Central memory CD8-positive, alpha-beta T cell (primary cell): ENCODE measurements at regions not wholly inside any gene's neighbourhood (a gene's known extent, or its start where the extent isn't known, plus 50 kb on each side); places are given as distances from the start of the nearest gene placed in this dataset.
"Not testable (repeated sequence)": the region's sequence is repeated elsewhere in the genome, so short reads cannot be mapped to it uniquely, and the experiment has no call there.

Experiments used
- ATAC-seq: fragments of 150-1000 bp; cut with Tn5 transposase; replicated peaks from 2 replicates; pipeline ENCODE4 v1.10.0; 2022; ENCODE audit warnings: mild to moderate bottlenecking, moderate FRiP score, moderate number of reproducible peaks; ENCODE audit not compliant: poor library complexity, severe bottlenecking; ENCODE audit errors: extremely low read depth
- DNase-seq, 2 donors: peaks; one replicate each; pipeline ENCODE4 v3.0.0; 2021; ENCODE audit warnings: low spot score in 2 of 2
- H3K27ac Mint-ChIP-seq: one replicate; pipeline ENCODE4 v1.8.0; 2022; ENCODE audit warnings: low read depth, mild to moderate bottlenecking, moderate library complexity, mixed read lengths
- H3K27me3 Mint-ChIP-seq: one replicate; pipeline ENCODE4 v1.8.0; 2022; ENCODE audit warnings: mixed read lengths
- H3K36me3 Mint-ChIP-seq: one replicate; pipeline ENCODE4 v1.8.0; 2022; ENCODE audit warnings: mild to moderate bottlenecking, moderate library complexity, mixed read lengths; ENCODE audit not compliant: insufficient read depth
- H3K4me1 Mint-ChIP-seq: one replicate; pipeline ENCODE4 v1.8.0; 2022; ENCODE audit warnings: mixed read lengths
- H3K4me3 Mint-ChIP-seq: one replicate; pipeline ENCODE4 v1.8.0; 2022; ENCODE audit warnings: mild to moderate bottlenecking, moderate library complexity, mixed read lengths
- H3K9me3 Mint-ChIP-seq: one replicate; pipeline ENCODE4 v1.8.0; 2022; ENCODE audit warnings: mixed read lengths

GRCh38 chr4:186775902-186776301 is 52.2 kb upstream of the FAT1 start:
- Mint-ChIP-seq H3K27ac (no peak overlapping the region), H3K4me3 (no peak overlapping the region), H3K36me3 (no peaks in the 10 kb centered on the region), H3K9me3 (peaks cover 26% of the 10 kb centered on the region), H3K27me3 (no peaks in the 10 kb centered on the region), H3K4me1 (no peaks in the 10 kb centered on the region)
- DNase-seq, result no peak
- ATAC-seq, result no peak

GRCh38 chr4:186778134-186778533 is 54.5 kb upstream of the FAT1 start:
- no peaks in the 10 kb centered on the region for H3K4me1 Mint-ChIP-seq
- H3K27me3 Mint-ChIP-seq, result no peaks in the 10 kb centered on the region
- no peaks in the 10 kb centered on the region for H3K36me3 Mint-ChIP-seq
- DNase-seq, result no peak
- H3K9me3 Mint-ChIP-seq, result peaks cover 26% of the 10 kb centered on the region
- no peak overlapping the region for H3K4me3 Mint-ChIP-seq
- no peak for ATAC-seq
- no peak overlapping the region for H3K27ac Mint-ChIP-seq

- DNase-seq, result no peak
- Mint-ChIP-seq H3K36me3 (no peaks in the 10 kb centered on the region), H3K9me3 (peaks cover 19% of the 10 kb centered on the region), H3K4me3 (no peak overlapping the region), H3K27ac (no peak overlapping the region), H3K27me3 (no peaks in the 10 kb centered on the region), H3K4me1 (no peaks in the 10 kb centered on the region)
- no peak for ATAC-seq
Measured at GRCh38 chr4:186780291-186781031, 56.8 kb upstream of the FAT1 start.

GRCh38 chr4:186781032-186781917 is 57.6 kb upstream of the FAT1 start:
- H3K27me3 Mint-ChIP-seq, result no peaks in the 10 kb centered on the region
- no peaks in the 10 kb centered on the region for H3K36me3 Mint-ChIP-seq
- H3K4me1 Mint-ChIP-seq, result no peaks in the 10 kb centered on the region
- peaks cover 15% of the 10 kb centered on the region for H3K9me3 Mint-ChIP-seq
- DNase-seq (no peak), ATAC-seq (no peak)
- no peak overlapping the region for H3K27ac Mint-ChIP-seq
- H3K4me3 Mint-ChIP-seq, result no peak overlapping the region

GRCh38 chr4:186782302-186782701 is 58.6 kb upstream of the FAT1 start:
- no peak overlapping the region for H3K4me3 Mint-ChIP-seq
- no peaks in the 10 kb centered on the region for H3K4me1 Mint-ChIP-seq
- no peak for DNase-seq
- no peak for ATAC-seq
- no peaks in the 10 kb centered on the region for H3K27me3 Mint-ChIP-seq
- H3K36me3 Mint-ChIP-seq, result no peaks in the 10 kb centered on the region
- no peak overlapping the region for H3K27ac Mint-ChIP-seq
- H3K9me3 Mint-ChIP-seq, result peaks cover 18% of the 10 kb centered on the region

- H3K4me3 Mint-ChIP-seq, result no peak overlapping the region
- H3K4me1 Mint-ChIP-seq, result no peaks in the 10 kb centered on the region
- peaks cover 11% of the 10 kb centered on the region for H3K9me3 Mint-ChIP-seq
- H3K36me3 Mint-ChIP-seq, result no peaks in the 10 kb centered on the region
- H3K27ac Mint-ChIP-seq, result no peak overlapping the region
- no peaks in the 10 kb centered on the region for H3K27me3 Mint-ChIP-seq
- ATAC-seq (no peak), DNase-seq (no peak)
Measured at GRCh38 chr4:186787536-186787935, 63.9 kb upstream of the FAT1 start.

GRCh38 chr4:186789651-186790050 is 66.0 kb upstream of the FAT1 start:
- Mint-ChIP-seq H3K4me1 (no peaks in the 10 kb centered on the region), H3K27ac (no peak overlapping the region), H3K9me3 (peaks cover 11% of the 10 kb centered on the region), H3K4me3 (no peak overlapping the region), H3K27me3 (no peaks in the 10 kb centered on the region), H3K36me3 (no peaks in the 10 kb centered on the region)
- no peak for ATAC-seq
- no peak for DNase-seq

GRCh38 chr4:186790630-186791029 is 67.0 kb upstream of the FAT1 start:
- H3K9me3 Mint-ChIP-seq, result peaks cover 11% of the 10 kb centered on the region
- H3K4me3 Mint-ChIP-seq, result no peak overlapping the region
- H3K27ac Mint-ChIP-seq, result no peak overlapping the region
- H3K36me3 Mint-ChIP-seq, result no peaks in the 10 kb centered on the region
- no peaks in the 10 kb centered on the region for H3K27me3 Mint-ChIP-seq
- no peaks in the 10 kb centered on the region for H3K4me1 Mint-ChIP-seq
- ATAC-seq (no peak), DNase-seq (no peak)

- no peak overlapping the region for H3K4me3 Mint-ChIP-seq
- H3K9me3 Mint-ChIP-seq, result peaks cover 6% of the 10 kb centered on the region
- H3K27ac Mint-ChIP-seq, result no peak overlapping the region
- DNase-seq, result no peak
- H3K4me1 Mint-ChIP-seq, result no peaks in the 10 kb centered on the region
- no peaks in the 10 kb centered on the region for H3K27me3 Mint-ChIP-seq
- ATAC-seq, result no peak
- no peaks in the 10 kb centered on the region for H3K36me3 Mint-ChIP-seq
Measured at GRCh38 chr4:186792728-186793366, 69.2 kb upstream of the FAT1 start.

- Mint-ChIP-seq H3K4me1 (no peaks in the 10 kb centered on the region), H3K36me3 (no peaks in the 10 kb centered on the region), H3K9me3 (peaks cover 13% of the 10 kb centered on the region), H3K4me3 (no peak overlapping the region), H3K27ac (no peak overlapping the region), H3K27me3 (no peaks in the 10 kb centered on the region)
- ATAC-seq (no peak), DNase-seq (no peak)
Measured at GRCh38 chr4:186798951-186799659, 75.4 kb upstream of the FAT1 start.

GRCh38 chr4:186805020-186805820 is 81.6 kb upstream of the FAT1 start:
- Mint-ChIP-seq H3K27ac (no peak overlapping the region), H3K27me3 (no peaks in the 10 kb centered on the region), H3K9me3 (peaks cover 6% of the 10 kb centered on the region), H3K4me1 (no peaks in the 10 kb centered on the region), H3K36me3 (no peaks in the 10 kb centered on the region), H3K4me3 (no peak overlapping the region)
- no peak for DNase-seq
- ATAC-seq, result no peak

- not testable (repeated sequence) for H3K36me3 Mint-ChIP-seq, H3K4me1 Mint-ChIP-seq, DNase-seq, H3K27ac Mint-ChIP-seq, ATAC-seq, H3K9me3 Mint-ChIP-seq, H3K4me3 Mint-ChIP-seq, H3K27me3 Mint-ChIP-seq
Measured at GRCh38 chr4:186805917-186806316, 82.3 kb upstream of the FAT1 start.
